Renal cortical epithelial cell (primary cell): ENCODE measurements at regions not wholly inside any gene's neighbourhood (a gene's known extent, or its start where the extent isn't known, plus 50 kb on each side); places are given as distances from the start of the nearest gene placed in this dataset.
"Not testable (repeated sequence)": the region's sequence is repeated elsewhere in the genome, so short reads cannot be mapped to it uniquely, and the experiment has no call there.

Experiments
- DNase-seq: peaks from one replicate; pipeline ENCODE4 v3.0.0-alpha.2; 2011; ENCODE audit warnings: low read depth

GRCh38 chr2:228793116-228793515, 478.0 kb downstream of the PID1 start:
- no peak for DNase-seq

- no peak for DNase-seq
Observed at GRCh38 chr2:228786901-228787300, 484.2 kb downstream of the PID1 start.

- no peak for DNase-seq
Observed at GRCh38 chr2:228782281-228782680, 488.8 kb downstream of the PID1 start.

GRCh38 chr2:228777855-228778355, 493.2 kb downstream of the PID1 start:
- DNase-seq = no peak

GRCh38 chr2:228774548-228774947, 496.5 kb downstream of the PID1 start:
- DNase-seq = no peak

- no peak for DNase-seq
Observed at GRCh38 chr2:228771774-228772173, 499.3 kb downstream of the PID1 start.

- DNase-seq = no peak
Observed at GRCh38 chr2:228771315-228771714, 499.8 kb downstream of the PID1 start.

GRCh38 chr2:228768818-228769217, 502.3 kb downstream of the PID1 start:
- DNase-seq = peak; percentile 91

- peak; percentile 11 for DNase-seq
Observed at GRCh38 chr2:228768141-228768540, 502.9 kb downstream of the PID1 start.

GRCh38 chr2:228767196-228767595, 503.9 kb downstream of the PID1 start:
- no peak for DNase-seq

GRCh38 chr2:228763379-228763981, 507.6 kb downstream of the PID1 start:
- DNase-seq = no peak

- no peak for DNase-seq
Observed at GRCh38 chr2:228762565-228762964, 508.5 kb downstream of the PID1 start.

GRCh38 chr2:228755661-228756060, 515.4 kb downstream of the PID1 start:
- not testable (repeated sequence) for DNase-seq

- DNase-seq = peak; percentile 45
Observed at GRCh38 chr2:228747483-228747882, 523.6 kb downstream of the PID1 start.

- DNase-seq = no peak
Observed at GRCh38 chr2:228738671-228739380, 532.3 kb downstream of the PID1 start.

GRCh38 chr2:228735697-228736096, 535.4 kb downstream of the PID1 start:
- DNase-seq = no peak

GRCh38 chr2:228731517-228731916, 539.6 kb downstream of the PID1 start:
- peak; percentile 99 for DNase-seq

GRCh38 chr2:228728961-228729360, 542.1 kb downstream of the PID1 start:
- DNase-seq = peak; percentile 26

GRCh38 chr2:228725031-228725430, 543.5 kb upstream of the SPHKAP start:
- no peak for DNase-seq

- no peak for DNase-seq
Observed at GRCh38 chr2:228723599-228723998, 542.1 kb upstream of the SPHKAP start.

GRCh38 chr2:228722311-228722710, 540.8 kb upstream of the SPHKAP start:
- no peak for DNase-seq

GRCh38 chr2:228720895-228721294, 539.4 kb upstream of the SPHKAP start:
- DNase-seq = peak; percentile 4

- no peak for DNase-seq
Observed at GRCh38 chr2:228709788-228710371, 528.4 kb upstream of the SPHKAP start.
